Left lung (tissue), 4 donors: ENCODE measurements at regions not wholly inside any gene's neighbourhood (a gene's known extent, or its start where the extent isn't known, plus 50 kb on each side); places are given as distances from the start of the nearest gene placed in this dataset.

Experiments used
- ATAC-seq: fragments of 200-7000 bp; cut with Tn5 transposase; one replicate; pipeline ENCODE4 v1.9.1; 2020; ENCODE audit warnings: moderate library complexity
- DNase-seq, 4 donors: peaks; one replicate each; pipeline ENCODE4 v3.0.0-alpha.2; 2013 to 2020
- H3K27ac ChIP-seq, 2 donors: fragments of 200-600 bp; sonication (generic) in 1 of 2; one replicate each; pipeline versions ENCODE4 v1.5.0 to v1.8.0; 2020 to 2021
- H3K27me3 ChIP-seq, 2 donors: fragments of 200-600 bp; sonication (generic) in 1 of 2; one replicate each; pipeline versions ENCODE4 v1.5.0 to v1.8.0; 2020 to 2021
- H3K36me3 ChIP-seq, 2 donors: fragments of 200-600 bp; sonication (generic) in 1 of 2; one replicate each; pipeline versions ENCODE4 v1.5.0 to v1.8.0; 2020 to 2021
- H3K4me1 ChIP-seq, 2 donors: fragments of 200-600 bp; one replicate each; pipeline ENCODE4 v1.8.0; 2021
- H3K4me3 ChIP-seq, 2 donors: fragments of 200-600 bp; sonication (generic) in 1 of 2; one replicate each; pipeline versions ENCODE4 v1.5.0 to v1.8.0; 2020 to 2021; ENCODE audit warnings: mild to moderate bottlenecking in 1 of 2
- H3K9me3 ChIP-seq, 2 donors: fragments of 200-600 bp; sonication (generic) in 1 of 2; one replicate each; pipeline versions ENCODE4 v1.5.0 to v1.8.0; 2020 to 2021
- intact Hi-C, 2 donors: fragments of 100-400 bp; cut with DNase I; formaldehyde crosslinking; loops; one replicate each; pipeline versions ENCODE4 v1.11.2 to v1.14.2; 2022
- TF ChIP-seq, protein P1 (sequence below), 2 donors: fragments of 200-600 bp; sonication (generic) in 1 of 2; IDR thresholded peaks; one replicate each; pipeline versions ENCODE4 v1.5.0 to v1.8.0; 2021; ENCODE audit warnings: antibody characterized with exemption in 2 of 2
- donor health status: DM: no; HTN: yes; CAD: no.
- donor health status: DM: no; HTN: no; CAD: no.

DNA sequence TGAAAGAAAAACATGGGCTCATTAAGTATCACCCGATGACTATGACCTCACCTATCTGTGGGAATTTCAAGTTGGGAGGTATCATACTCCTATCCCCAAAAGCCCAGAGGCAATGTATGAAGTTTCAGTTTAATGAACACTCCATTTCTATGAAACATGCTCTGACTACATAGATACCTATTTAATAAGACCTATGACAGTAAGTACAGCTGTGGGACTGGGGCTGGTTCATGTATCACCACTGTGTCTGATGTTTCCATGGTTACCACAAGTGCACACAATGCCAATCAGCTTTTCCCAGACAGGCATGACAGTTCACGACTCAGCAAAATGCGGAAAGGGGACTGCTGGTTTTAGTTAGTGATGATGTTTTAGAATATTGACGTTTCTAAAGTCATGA is 167.7 kb downstream of the SIPA1L2 start:
- Histone ChIP-seq H3K27me3 (no peaks in the 10 kb centered on the region), H3K36me3 (peaks cover 0 to 48% of the 10 kb centered on the region in 2 donors), H3K27ac (no peak overlapping the region), H3K4me3 (no peak overlapping the region), H3K4me1 (peaks cover 0 to 1% of the 10 kb centered on the region in 2 donors), H3K9me3 (no peaks in the 10 kb centered on the region)
- TF ChIP-seq, protein P1, sequence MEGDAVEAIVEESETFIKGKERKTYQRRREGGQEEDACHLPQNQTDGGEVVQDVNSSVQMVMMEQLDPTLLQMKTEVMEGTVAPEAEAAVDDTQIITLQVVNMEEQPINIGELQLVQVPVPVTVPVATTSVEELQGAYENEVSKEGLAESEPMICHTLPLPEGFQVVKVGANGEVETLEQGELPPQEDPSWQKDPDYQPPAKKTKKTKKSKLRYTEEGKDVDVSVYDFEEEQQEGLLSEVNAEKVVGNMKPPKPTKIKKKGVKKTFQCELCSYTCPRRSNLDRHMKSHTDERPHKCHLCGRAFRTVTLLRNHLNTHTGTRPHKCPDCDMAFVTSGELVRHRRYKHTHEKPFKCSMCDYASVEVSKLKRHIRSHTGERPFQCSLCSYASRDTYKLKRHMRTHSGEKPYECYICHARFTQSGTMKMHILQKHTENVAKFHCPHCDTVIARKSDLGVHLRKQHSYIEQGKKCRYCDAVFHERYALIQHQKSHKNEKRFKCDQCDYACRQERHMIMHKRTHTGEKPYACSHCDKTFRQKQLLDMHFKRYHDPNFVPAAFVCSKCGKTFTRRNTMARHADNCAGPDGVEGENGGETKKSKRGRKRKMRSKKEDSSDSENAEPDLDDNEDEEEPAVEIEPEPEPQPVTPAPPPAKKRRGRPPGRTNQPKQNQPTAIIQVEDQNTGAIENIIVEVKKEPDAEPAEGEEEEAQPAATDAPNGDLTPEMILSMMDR (IDR thresholded peaks at IDR 0.05) = no peak
- no peak for ATAC-seq
- DNase-seq = no peak
- intact Hi-C loops = no loop called here

DNA sequence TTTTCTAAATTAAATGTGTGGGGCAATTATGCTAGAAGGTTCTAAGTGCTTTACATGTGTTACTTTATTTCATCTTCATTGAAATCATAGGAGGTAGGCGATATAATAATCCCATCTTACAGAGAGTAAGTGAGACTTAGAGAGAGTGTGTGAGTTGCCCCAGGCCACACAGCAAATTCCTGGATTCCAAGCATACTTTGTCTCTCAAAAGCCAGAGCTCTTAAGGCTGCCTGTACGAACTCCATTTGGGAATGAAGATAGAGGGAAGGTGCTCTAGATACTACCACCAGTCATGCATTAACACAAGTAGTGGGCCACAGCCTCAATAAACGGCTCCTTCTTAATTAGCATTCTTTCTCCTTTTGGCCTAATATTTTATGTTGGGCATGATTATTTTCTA is 170.1 kb downstream of the SIPA1L2 start:
- intact Hi-C loops = no loop called here
- peak; percentile 16 for ATAC-seq
- Histone ChIP-seq H3K27me3 (no peaks in the 10 kb centered on the region), H3K4me3 (no peak overlapping the region), H3K4me1 (peaks cover 0 to 4% of the 10 kb centered on the region in 2 donors), H3K9me3 (no peaks in the 10 kb centered on the region), H3K27ac (no peak overlapping the region), H3K36me3 (peaks cover 0 to 32% of the 10 kb centered on the region in 2 donors)
- DNase-seq = no peak
- TF ChIP-seq, protein P1 (IDR thresholded peaks at IDR 0.05) = no peak

DNA sequence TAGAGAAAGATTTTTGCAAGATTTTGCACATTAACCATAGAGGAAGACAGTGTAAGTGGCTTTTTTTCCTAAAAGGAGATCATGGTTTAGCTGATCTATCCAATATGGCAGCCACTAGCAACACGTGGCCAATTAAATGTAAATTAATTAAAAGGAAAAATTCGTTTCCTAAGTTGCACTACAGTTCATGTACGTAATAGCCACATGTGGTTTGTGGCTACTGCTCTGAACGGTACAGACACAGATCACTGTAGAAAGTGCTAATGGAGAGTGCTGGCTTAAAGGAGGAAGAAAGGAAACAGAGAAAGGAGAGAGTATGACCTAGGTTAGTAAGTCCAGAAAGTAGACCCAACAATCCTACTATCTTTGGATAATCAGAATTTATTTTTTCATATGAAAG is 170.8 kb downstream of the SIPA1L2 start:
- no peak overlapping the region for H3K4me3 ChIP-seq
- no peaks in the 10 kb centered on the region for H3K9me3 ChIP-seq
- H3K27ac ChIP-seq = no peak overlapping the region
- H3K27me3 ChIP-seq = no peaks in the 10 kb centered on the region
- peaks cover 0 to 25% of the 10 kb centered on the region in 2 donors for H3K36me3 ChIP-seq
- TF ChIP-seq, protein P1 (IDR thresholded peaks at IDR 0.05) = no peak
- ATAC-seq = no peak
- DNase-seq = no peak
- peaks cover 0 to 5% of the 10 kb centered on the region in 2 donors for H3K4me1 ChIP-seq
- intact Hi-C loops = no loop called here

DNA sequence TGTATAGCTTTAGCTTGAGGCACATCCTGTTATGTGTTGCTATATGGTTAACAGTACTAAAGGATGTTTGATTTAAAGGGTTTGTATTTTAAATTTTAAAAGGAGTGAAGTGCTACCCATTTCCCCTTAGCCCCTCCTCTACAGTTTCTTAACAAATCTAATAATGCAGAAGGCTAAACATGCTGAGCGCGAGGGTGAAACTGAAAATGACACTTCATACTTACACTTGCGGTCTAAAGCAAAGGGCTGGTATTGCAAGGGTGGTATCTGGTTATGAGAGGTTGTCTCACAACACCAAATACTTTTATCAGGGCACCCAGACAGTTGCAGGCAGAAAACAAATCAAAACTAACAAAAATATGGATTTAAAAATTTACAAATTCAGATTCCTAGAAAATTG is 172.3 kb downstream of the SIPA1L2 start:
- DNase-seq = peak in 1 of 4 donors; percentile 9
- Histone ChIP-seq H3K9me3 (no peaks in the 10 kb centered on the region), H3K4me1 (peaks cover 0 to 15% of the 10 kb centered on the region in 2 donors), H3K27ac (no peak overlapping the region), H3K27me3 (no peaks in the 10 kb centered on the region), H3K36me3 (peaks cover 0 to 18% of the 10 kb centered on the region in 2 donors), H3K4me3 (no peak overlapping the region)
- TF ChIP-seq, protein P1 (IDR thresholded peaks at IDR 0.05) = no peak
- peak; percentile 18 for ATAC-seq
- intact Hi-C loops = no loop called here

DNA sequence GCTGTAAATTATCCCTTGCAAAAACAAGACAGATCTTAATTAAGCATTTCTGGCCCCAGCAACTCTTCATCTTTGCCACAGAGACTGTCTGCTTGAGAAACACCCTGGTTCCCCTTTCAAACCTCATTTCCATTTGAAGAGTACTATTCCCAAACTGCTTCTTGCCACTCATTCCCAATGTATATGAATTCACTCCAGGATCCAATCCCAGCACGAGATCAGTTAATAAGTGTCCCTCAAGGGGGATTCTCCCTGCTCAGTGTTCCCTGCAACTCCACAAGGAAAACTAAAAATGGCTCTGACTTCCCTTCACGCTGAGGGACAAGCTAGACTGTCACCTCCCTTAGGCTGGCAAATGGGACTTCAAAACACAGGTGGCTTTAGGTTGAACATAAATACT is 173.2 kb downstream of the SIPA1L2 start:
- intact Hi-C loops = no loop called here
- TF ChIP-seq, protein P1 (IDR thresholded peaks at IDR 0.05) = no peak
- no peak for DNase-seq
- ATAC-seq = no peak
- H3K4me1 ChIP-seq = peaks cover 0 to 19% of the 10 kb centered on the region in 2 donors
- H3K4me3 ChIP-seq = no peak overlapping the region
- no peaks in the 10 kb centered on the region for H3K27me3 ChIP-seq
- H3K9me3 ChIP-seq = no peaks in the 10 kb centered on the region
- H3K27ac ChIP-seq = no peak overlapping the region
- H3K36me3 ChIP-seq = peaks cover 0 to 12% of the 10 kb centered on the region in 2 donors
